ENCODE measurements at regions not wholly inside any gene's neighbourhood (a gene's known extent, or its start where the extent isn't known, plus 50 kb on each side); places are given as distances from the start of the nearest gene placed in this dataset.

GRCh38 chr10:30775779-30776591, 146.4 kb upstream of the LYZL2 start:
- no peak overlapping the region for H3K27ac ChIP-seq
- TF ChIP-seq CTCF (IDR thresholded peaks at IDR 0.05) (no peak), ZFX (IDR thresholded peaks at IDR 0.05; ENCODE audit: borderline replicate concordance) (no peak)

DNA sequence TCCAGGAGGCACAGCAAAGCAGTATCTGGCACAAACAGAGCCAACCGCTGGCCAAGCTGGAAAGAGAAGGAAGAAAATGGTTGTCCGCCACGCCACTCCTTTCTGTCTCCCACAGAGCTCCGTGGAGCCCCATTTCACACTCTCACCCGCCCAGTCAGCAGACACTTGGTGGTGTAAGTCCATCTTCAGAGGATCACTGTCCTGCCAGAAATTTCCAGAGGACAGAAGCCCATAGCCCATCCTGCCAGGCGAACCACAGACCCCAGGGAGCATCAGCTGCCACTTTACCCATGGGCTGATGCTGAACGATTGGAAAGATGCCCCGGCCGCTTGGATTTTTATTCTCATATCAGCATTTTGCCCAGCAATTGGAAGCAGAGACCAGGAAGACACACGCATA, 144.7 kb upstream of the LYZL2 start:
- H3K27ac ChIP-seq, result no peak overlapping the region
- TF ChIP-seq ZFX (IDR thresholded peaks at IDR 0.05; ENCODE audit: borderline replicate concordance) (no peak), CTCF (IDR thresholded peaks at IDR 0.05) (no peak)

- H3K27ac ChIP-seq, result no peak overlapping the region
- TF ChIP-seq ZFX (IDR thresholded peaks at IDR 0.05; ENCODE audit: borderline replicate concordance), result no peak
- no peak for TF ChIP-seq CTCF (IDR thresholded peaks at IDR 0.05)
Observed at GRCh38 chr10:30773501-30773900, 143.9 kb upstream of the LYZL2 start.

GRCh38 chr10:30770816-30771215, 141.3 kb upstream of the LYZL2 start:
- H3K27ac ChIP-seq, result no peak overlapping the region
- no peak for TF ChIP-seq ZFX (IDR thresholded peaks at IDR 0.05; ENCODE audit: borderline replicate concordance)
- no peak for TF ChIP-seq CTCF (IDR thresholded peaks at IDR 0.05)

DNA sequence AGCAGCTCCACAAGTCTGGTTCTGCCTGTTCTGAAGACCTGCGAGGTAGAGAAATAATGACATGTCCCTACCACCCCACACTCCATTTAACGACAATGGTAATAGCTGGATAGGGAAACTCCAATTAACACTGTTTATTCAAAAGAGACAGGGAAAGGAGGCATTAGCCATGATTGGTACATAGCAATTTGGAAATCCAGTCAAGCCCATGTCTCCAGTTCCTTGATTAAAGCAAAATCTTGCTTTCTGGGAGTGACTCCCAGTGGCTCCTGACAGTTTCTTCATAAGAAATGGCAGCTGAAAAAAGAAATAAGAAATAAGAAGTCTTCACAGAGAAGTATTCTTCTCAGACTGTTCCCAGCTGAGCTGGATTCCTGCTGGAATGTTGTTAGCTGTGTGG, 140.7 kb upstream of the LYZL2 start:
- TF ChIP-seq CTCF (IDR thresholded peaks at IDR 0.05) (no peak), ZFX (IDR thresholded peaks at IDR 0.05; ENCODE audit: borderline replicate concordance) (no peak)

DNA sequence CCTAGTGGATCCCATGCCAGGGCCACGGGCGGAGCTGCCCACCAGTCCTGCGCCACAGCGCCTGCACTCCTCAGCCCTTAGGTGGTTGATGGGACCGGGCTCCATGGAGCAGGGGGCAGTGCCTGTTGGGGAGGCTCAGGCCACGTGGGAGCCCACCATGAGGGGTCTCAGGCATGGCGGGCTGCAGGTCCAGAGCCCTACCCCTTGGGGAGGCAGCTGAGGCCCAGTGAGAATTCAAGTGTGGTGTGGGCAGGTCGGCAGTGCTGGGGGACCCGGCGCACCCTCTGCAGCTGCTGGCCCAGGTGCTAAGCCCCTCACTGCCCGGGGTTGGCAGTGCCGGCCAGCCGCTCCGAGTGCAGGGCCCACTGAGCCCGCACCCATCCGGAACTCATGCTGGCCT, 139.8 kb upstream of the LYZL2 start:
- no peak for TF ChIP-seq ZFX (IDR thresholded peaks at IDR 0.05; ENCODE audit: borderline replicate concordance)
- TF ChIP-seq CTCF (IDR thresholded peaks at IDR 0.05), result no peak
- H3K27ac ChIP-seq, result no peak overlapping the region

More for the DNA sequence above, 140.7 kb upstream of the LYZL2 start:
- no peak overlapping the region for H3K27ac ChIP-seq

- TF ChIP-seq ZFX (IDR thresholded peaks at IDR 0.05; ENCODE audit: borderline replicate concordance), result no peak
- no peak for TF ChIP-seq CTCF (IDR thresholded peaks at IDR 0.05)
- no peak overlapping the region for H3K27ac ChIP-seq
Observed at GRCh38 chr10:30765616-30766015, 136.1 kb upstream of the LYZL2 start.
